IMR-90 (cell line): ENCODE measurements at regions not wholly inside any gene's neighbourhood (a gene's known extent, or its start where the extent isn't known, plus 50 kb on each side); places are given as distances from the start of the nearest gene placed in this dataset.

Experiments
- CTCF ChIP-seq: conservative IDR thresholded peaks from 2 replicates; pipeline ENCODE4 v1.5.1; 2012; ENCODE audit warnings: mild to moderate bottlenecking, low read depth, low read length, improper control_type of control experiment
- POLR2A ChIP-seq: IDR thresholded peaks from 2 replicates; pipeline ENCODE4 v1.6.1; 2012; ENCODE audit warnings: mild to moderate bottlenecking, low read depth, low read length

- TF ChIP-seq POLR2A (no peak), CTCF (no peak)
These were observed 75.4 kb upstream of the ARHGEF7 start for GRCh38 chr13:111039735-111040134.
